ENCODE measurements at regions not wholly inside any gene's neighbourhood (a gene's known extent, or its start where the extent isn't known, plus 50 kb on each side); places are given as distances from the start of the nearest gene placed in this dataset.

DNA sequence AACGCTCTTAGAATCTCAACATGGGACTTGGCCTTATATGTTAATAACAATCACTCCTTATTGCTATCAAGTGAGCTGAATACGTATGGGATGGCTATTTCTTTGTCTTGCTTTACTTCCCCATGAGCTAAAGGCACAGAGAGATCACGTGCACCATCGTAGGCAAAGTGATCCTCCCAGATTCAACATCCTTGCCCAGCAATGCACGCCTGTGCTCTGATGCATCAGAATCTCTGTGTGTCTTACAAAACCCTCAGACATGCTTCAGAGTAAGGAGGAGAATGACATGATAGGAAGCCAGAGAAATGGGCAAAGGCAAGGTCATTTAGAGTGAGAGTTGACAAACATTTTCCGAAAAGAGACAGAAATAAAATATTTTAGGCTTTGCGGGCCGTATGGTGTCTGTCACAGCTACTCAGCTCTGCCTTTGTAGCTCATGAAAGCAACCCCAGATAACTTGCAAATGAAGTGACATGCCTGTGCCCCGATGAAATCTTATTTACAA is 277.6 kb upstream of the CDH4 start:
- no peak for TF ChIP-seq CTCF (IDR thresholded peaks at IDR 0.05)
- Histone ChIP-seq H3K4me3 (no peak overlapping the region), H3K27me3 (ENCODE audit: low read depth) (peaks cover 4% of the 10 kb centered on the region), H3K9me3 (peaks cover under 1% of the 10 kb centered on the region), H3K4me1 (no peaks in the 10 kb centered on the region), H3K36me3 (no peaks in the 10 kb centered on the region), H3K27ac (peak overlapping the region; percentile 11)
- intact Hi-C loops (cut with DNase I) = no loop called here
- ATAC-seq = no peak
- DNase-seq = no peak

GRCh38 chr20:60976139-60976538 is 275.9 kb upstream of the CDH4 start:
- H3K27ac ChIP-seq = no peak overlapping the region
- DNase-seq = no peak
- H3K4me3 ChIP-seq = no peak overlapping the region
- ATAC-seq = no peak
- no peak for TF ChIP-seq CTCF (IDR thresholded peaks at IDR 0.05)
- H3K36me3 ChIP-seq = no peaks in the 10 kb centered on the region
- no peaks in the 10 kb centered on the region for H3K4me1 ChIP-seq
- intact Hi-C loops (cut with DNase I) = no loop called here
- peaks cover 4% of the 10 kb centered on the region for H3K27me3 ChIP-seq (ENCODE audit: low read depth)
- peaks cover 13% of the 10 kb centered on the region for H3K9me3 ChIP-seq

- no peak for TF ChIP-seq CTCF (IDR thresholded peaks at IDR 0.05)
- Histone ChIP-seq H3K4me3 (no peak overlapping the region), H3K27ac (no peak overlapping the region), H3K9me3 (peaks cover 13% of the 10 kb centered on the region), H3K27me3 (ENCODE audit: low read depth) (peaks cover 4% of the 10 kb centered on the region), H3K36me3 (no peaks in the 10 kb centered on the region), H3K4me1 (no peaks in the 10 kb centered on the region)
- no peak for ATAC-seq
- intact Hi-C loops (cut with DNase I) = no loop called here
- DNase-seq = no peak
These were observed 275.1 kb upstream of the CDH4 start for GRCh38 chr20:60976913-60977312.

DNA sequence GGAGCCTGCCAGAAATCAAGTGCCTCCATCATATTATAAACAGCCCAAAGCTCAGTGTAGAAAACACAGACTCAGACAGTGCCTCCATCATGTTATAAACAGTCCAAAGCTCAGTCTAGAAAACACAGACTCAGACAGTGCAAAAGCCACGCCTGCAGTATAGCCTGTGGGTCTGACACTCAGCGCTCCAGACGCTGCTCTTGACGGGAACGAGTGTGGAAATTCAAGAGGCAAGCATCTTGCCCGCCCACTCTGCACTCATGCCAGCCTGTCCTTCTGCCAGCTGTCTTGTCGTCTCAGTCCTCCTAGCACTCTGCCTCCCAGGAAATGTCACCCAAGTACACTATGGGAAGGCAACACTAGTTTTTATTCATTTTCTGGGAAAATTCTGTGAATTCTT is 274.2 kb upstream of the CDH4 start:
- Histone ChIP-seq H3K4me1 (no peaks in the 10 kb centered on the region), H3K9me3 (peaks cover 13% of the 10 kb centered on the region), H3K27me3 (ENCODE audit: low read depth) (peaks cover 4% of the 10 kb centered on the region), H3K27ac (no peak overlapping the region), H3K36me3 (no peaks in the 10 kb centered on the region), H3K4me3 (no peak overlapping the region)
- no peak for DNase-seq
- no peak for TF ChIP-seq CTCF (IDR thresholded peaks at IDR 0.05)
- intact Hi-C loops (cut with DNase I) = no loop called here
- ATAC-seq = peak in 1 of 2 donors; percentile 49

GRCh38 chr20:60984666-60985065 is 267.4 kb upstream of the CDH4 start:
- no peak for ATAC-seq
- intact Hi-C loops (cut with DNase I) = no loop called here
- H3K27ac ChIP-seq = no peak overlapping the region
- H3K4me3 ChIP-seq = no peak overlapping the region
- H3K36me3 ChIP-seq = no peaks in the 10 kb centered on the region
- no peaks in the 10 kb centered on the region for H3K27me3 ChIP-seq (ENCODE audit: low read depth)
- no peak for DNase-seq
- peaks cover 11% of the 10 kb centered on the region for H3K9me3 ChIP-seq
- no peak for TF ChIP-seq CTCF (IDR thresholded peaks at IDR 0.05)
- H3K4me1 ChIP-seq = no peaks in the 10 kb centered on the region
